ENCODE measurements at regions not wholly inside any gene's neighbourhood (a gene's known extent, or its start where the extent isn't known, plus 50 kb on each side); places are given as distances from the start of the nearest gene placed in this dataset.

GRCh38 chr2:121037480-121037879 is 247.5 kb downstream of the TFCP2L1 start:
- no peak for DNase-seq

GRCh38 chr2:121038031-121038430 is 247.0 kb downstream of the TFCP2L1 start:
- no peak for DNase-seq

- DNase-seq = no peak
Measured at GRCh38 chr2:121038431-121038830, 246.6 kb downstream of the TFCP2L1 start.

DNA sequence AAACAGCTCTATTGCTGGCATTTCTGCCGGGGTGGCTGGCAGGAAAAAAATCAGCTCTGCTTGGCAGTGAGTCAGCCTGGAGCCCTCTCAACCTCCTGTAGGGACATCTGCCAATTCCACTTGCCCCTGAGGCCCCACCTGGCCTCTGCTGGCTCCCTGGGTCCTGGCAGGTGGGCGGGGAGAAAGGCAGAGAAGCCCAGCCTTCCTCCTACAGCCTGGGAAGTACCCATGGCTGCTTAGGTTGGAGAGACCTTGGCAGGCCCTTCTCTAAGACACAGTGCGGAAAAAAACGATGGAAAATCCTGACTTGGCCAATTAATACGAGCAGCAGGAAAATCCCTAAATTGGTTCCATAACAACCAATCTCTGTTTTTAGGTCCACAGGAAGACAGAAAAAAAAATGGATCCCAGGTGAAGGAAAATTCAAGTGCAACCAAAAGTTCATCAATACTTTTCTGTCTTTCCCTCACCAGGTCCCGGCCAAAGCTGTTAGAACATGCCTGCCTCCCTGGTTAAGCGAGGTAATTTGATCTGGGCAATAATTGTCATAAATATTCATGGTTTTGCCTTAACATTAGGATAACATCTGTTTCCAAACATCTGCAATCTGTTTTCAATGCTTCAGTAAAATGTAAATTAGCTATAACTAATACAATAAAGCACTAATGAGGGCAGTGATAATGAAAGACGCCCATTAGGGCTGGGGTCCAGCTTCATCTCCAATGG is 245.9 kb downstream of the TFCP2L1 start:
- no peak for DNase-seq

DNA sequence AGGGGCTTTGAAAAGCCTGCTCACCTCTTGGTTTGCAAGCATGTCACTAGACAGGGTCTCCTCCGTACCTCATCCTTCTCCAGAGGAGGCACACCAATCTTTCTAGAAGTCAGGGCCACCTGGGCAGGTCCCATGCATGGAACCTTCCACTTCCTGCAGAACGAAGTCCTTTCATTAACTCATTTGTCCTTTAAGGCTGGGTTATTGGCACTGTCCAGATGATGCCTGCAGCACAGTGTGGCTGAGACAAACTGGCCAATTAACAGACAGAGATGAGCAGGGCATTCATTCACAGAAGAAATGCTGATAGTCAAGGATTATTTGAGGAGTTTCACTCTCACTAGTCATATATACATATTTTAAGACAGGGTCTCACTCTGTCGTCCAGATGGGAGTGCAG is 245.3 kb downstream of the TFCP2L1 start:
- no peak for DNase-seq

DNA sequence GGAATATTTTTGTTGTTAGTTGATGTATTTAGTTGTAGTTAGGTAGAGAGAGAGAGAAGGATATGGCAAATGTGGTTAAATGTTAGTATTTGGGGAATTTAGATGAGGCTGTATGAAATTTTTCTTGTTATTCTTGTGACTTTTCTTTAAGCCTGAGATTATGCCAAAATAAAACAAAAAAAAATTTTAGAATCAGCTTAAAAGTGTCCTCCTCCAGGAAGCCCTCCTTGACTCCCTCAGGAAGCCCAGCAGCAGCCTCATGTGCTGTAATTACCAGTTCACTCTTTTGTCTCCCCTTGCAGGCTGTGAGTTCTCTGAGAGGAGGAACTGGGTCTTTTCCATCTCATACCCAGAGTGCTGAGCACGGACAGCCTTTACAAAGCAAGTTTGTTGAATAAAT is 243.5 kb downstream of the TFCP2L1 start:
- no peak for DNase-seq

GRCh38 chr2:121043061-121043826 is 241.8 kb downstream of the TFCP2L1 start:
- DNase-seq = no peak

DNA sequence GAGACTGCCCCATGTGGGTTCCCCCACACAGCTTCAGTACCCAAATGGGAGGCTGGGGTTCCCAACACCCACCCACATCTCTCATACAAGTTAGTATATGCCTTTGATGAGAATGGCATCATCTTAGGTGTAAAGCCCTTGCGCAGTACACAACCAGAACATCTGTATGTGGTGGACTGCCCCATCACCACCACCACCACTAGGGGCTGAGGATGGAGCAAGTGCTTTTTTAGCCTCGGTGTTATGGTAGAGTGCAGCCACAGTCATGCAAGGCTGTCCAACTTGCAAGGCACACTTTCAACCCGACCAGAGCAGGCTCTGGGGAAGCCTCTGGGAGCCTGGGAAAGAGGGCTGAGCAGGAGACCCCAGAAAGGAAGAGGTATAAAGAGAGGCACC is 241.2 kb downstream of the TFCP2L1 start:
- DNase-seq = no peak

DNA sequence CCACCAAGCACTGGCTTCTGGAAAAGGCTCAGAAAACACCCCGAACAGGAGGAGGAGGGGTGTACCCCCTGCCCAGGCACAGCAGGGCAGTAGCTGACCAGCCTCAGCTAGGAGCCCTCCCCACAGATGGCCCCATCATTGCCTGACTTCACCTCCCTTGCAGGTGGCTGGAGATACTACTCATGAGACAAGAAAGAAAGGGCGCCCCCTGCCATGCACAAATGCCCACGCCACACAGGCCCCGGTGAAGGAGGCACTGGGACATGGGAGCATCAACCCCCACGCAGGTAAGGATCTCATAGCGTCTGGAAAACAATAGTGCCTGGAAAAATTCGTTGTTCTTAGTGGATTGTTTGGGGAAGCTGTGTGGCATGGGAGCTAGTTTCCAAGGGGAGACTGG is 240.6 kb downstream of the TFCP2L1 start:
- no peak for DNase-seq

GRCh38 chr2:121045245-121045644 is 239.8 kb downstream of the TFCP2L1 start:
- DNase-seq = no peak

DNA sequence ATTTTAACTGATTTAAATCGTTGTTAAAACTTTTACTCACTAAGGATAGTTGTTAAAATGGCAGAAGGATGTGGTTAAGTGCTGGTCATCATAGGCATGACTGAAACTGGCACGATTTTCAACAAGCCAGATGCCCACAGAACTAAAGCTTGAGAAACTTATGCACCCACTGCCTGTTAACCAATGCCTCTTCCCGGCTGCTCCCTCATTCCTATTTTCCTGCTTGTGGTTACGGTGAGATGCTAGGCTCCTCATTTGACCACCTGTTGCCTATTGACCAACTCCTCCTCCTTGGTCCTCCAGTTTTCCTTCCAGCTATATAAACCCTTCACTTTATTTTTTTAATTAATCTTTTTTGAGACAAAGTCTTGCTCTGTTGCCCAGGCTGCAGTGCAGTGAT is 238.7 kb downstream of the TFCP2L1 start:
- DNase-seq = no peak

- DNase-seq = no peak
Measured at GRCh38 chr2:121047383-121047782, 237.6 kb downstream of the TFCP2L1 start.

DNA sequence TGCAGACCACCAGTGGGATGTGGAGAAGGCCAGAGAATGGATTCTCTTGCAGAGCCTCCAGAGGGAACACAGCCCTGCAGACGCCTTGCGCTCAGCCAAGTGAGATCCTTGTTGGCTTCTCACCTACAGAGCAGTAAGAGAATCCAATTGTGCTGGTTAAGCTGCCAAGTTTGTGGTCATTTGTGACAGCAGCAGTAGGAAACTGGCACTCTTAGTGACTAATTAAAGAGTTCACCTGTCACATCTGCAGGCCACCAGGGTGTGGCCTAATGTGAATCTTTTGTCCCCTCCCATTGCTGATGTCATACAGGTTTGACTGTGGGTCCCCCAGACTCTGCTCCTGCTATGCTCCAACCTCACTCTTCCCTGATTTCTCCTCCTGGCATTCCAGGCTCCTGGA is 235.9 kb downstream of the TFCP2L1 start:
- DNase-seq = no peak

GRCh38 chr2:121049950-121050585 is 234.9 kb downstream of the TFCP2L1 start:
- DNase-seq = no peak

DNA sequence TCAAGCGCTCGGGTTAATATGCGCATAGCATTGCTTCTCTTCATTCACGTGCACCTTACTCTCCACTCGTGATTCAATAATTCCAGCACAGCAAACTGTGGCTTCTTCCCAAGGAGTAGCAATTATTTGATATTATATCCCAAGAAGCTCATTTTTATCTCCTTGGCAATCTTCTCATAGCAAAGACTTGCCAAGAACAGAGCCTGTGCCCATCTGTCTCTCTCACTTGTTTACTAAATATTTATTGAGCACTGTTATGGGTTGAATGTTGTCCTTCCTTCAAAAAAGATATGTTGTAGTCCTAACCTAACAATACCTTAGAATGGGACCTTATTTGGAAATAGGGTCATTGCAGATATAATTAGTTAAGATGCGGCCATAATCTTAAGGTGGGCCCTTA is 233.7 kb downstream of the TFCP2L1 start:
- no peak for DNase-seq

- no peak for DNase-seq
Measured at GRCh38 chr2:121052023-121052422, 233.0 kb downstream of the TFCP2L1 start.

GRCh38 chr2:121052521-121052920 is 232.5 kb downstream of the TFCP2L1 start:
- no peak for DNase-seq

GRCh38 chr2:121055088-121055487 is 229.9 kb downstream of the TFCP2L1 start:
- no peak for DNase-seq

DNA sequence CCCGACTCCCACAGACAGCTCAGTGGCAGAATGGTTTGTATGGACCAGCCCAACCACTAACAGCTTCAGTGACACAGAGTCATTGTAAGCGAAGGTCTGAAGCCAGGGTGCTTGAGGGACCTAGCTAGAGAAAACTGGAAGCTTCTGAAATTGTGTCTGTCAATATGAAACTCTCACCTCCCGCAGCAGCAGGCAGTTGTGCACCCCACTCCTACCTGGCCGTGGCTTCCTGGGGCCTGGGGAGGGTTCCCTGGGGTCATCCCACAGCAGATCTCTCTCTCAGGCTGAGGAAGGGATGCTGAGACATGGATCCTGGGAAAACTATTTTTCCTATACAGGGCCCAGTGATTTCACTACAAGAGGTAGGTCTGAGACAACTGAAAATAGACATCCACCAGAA is 229.5 kb downstream of the TFCP2L1 start:
- no peak for DNase-seq

GRCh38 chr2:121058852-121059558 is 226.0 kb downstream of the TFCP2L1 start:
- DNase-seq = no peak

- DNase-seq = no peak
Measured at GRCh38 chr2:121059651-121060649, 225.1 kb downstream of the TFCP2L1 start.

GRCh38 chr2:121061633-121062032 is 223.4 kb downstream of the TFCP2L1 start:
- no peak for DNase-seq

All from activated CD4-positive, alpha-beta T cell treated with anti-CD3 and anti-CD28 coated beads, Interleukin-2, Interleukin-6, amounts not matched to agents 100 ng/mL and 50 ng/mL, durations not matched to agents 16 hours and 8 hours (primary cell).